ENCODE measurements at regions not wholly inside any gene's neighbourhood (a gene's known extent, or its start where the extent isn't known, plus 50 kb on each side); places are given as distances from the start of the nearest gene placed in this dataset.
"Not testable (repeated sequence)": the region's sequence is repeated elsewhere in the genome, so short reads cannot be mapped to it uniquely, and the experiment has no call there.

- DNase-seq: not testable (repeated sequence)
These were observed 763.4 kb downstream of the DHX35 start for GRCh38 chr20:39725513-39725912.

- no peak for DNase-seq
These were observed 757.1 kb downstream of the DHX35 start for GRCh38 chr20:39719293-39719692.

GRCh38 chr20:39717936-39718335, 755.8 kb downstream of the DHX35 start:
- DNase-seq: no peak

GRCh38 chr20:39716796-39717341, 754.7 kb downstream of the DHX35 start:
- DNase-seq: no peak

GRCh38 chr20:39713076-39713840, 751.1 kb downstream of the DHX35 start:
- peak; percentile 59 for DNase-seq

GRCh38 chr20:39706184-39706663, 744.1 kb downstream of the DHX35 start:
- peak; percentile 73 for DNase-seq

- DNase-seq: no peak
These were observed 742.9 kb downstream of the DHX35 start for GRCh38 chr20:39705032-39705431.

GRCh38 chr20:39703357-39703756, 741.2 kb downstream of the DHX35 start:
- DNase-seq: not testable (repeated sequence)

GRCh38 chr20:39702701-39703349, 740.7 kb downstream of the DHX35 start:
- DNase-seq: no peak

- DNase-seq: no peak
These were observed 738.4 kb downstream of the DHX35 start for GRCh38 chr20:39700528-39700927.

GRCh38 chr20:39699166-39699725, 737.1 kb downstream of the DHX35 start:
- no peak for DNase-seq

GRCh38 chr20:39698752-39699151, 736.6 kb downstream of the DHX35 start:
- DNase-seq: no peak

- DNase-seq: no peak
These were observed 729.2 kb downstream of the DHX35 start for GRCh38 chr20:39691151-39691862.

GRCh38 chr20:39676857-39677391, 714.8 kb downstream of the DHX35 start:
- no peak for DNase-seq

GRCh38 chr20:39676241-39676640, 714.1 kb downstream of the DHX35 start:
- DNase-seq: no peak

GRCh38 chr20:39674842-39675241, 712.7 kb downstream of the DHX35 start:
- no peak for DNase-seq

- DNase-seq: no peak
These were observed 708.8 kb downstream of the DHX35 start for GRCh38 chr20:39670988-39671387.

GRCh38 chr20:39669659-39670058, 707.5 kb downstream of the DHX35 start:
- DNase-seq: no peak

- no peak for DNase-seq
These were observed 705.9 kb downstream of the DHX35 start for GRCh38 chr20:39668038-39668437.

GRCh38 chr20:39661833-39662232, 699.7 kb downstream of the DHX35 start:
- no peak for DNase-seq

- no peak for DNase-seq
These were observed 698.8 kb downstream of the DHX35 start for GRCh38 chr20:39660965-39661364.

GRCh38 chr20:39660226-39660625, 698.1 kb downstream of the DHX35 start:
- no peak for DNase-seq
